ENCODE measurements at regions not wholly inside any gene's neighbourhood (a gene's known extent, or its start where the extent isn't known, plus 50 kb on each side); places are given as distances from the start of the nearest gene placed in this dataset.

GRCh38 chr9:20023961-20024571 lies 235.2 kb upstream of the SLC24A2 start:
- Histone ChIP-seq H3K36me3 (ENCODE audit: insufficient read depth in 1 of 2, low read depth in 1 of 2) (no peaks in the 10 kb centered on the region), H3K9me3 (no peaks in the 10 kb centered on the region), H3K27ac (no peak overlapping the region), H3K4me1 (no peaks in the 10 kb centered on the region), H3K27me3 (ENCODE audit: insufficient read depth in 3 of 3, low read length in 2 of 3) (no peaks in the 10 kb centered on the region), H3K4me3 (no peak overlapping the region)
- WGBS, 3 donors = 26 to 43% (median 30%) methylated on average over 8 of the region's 8 CpGs
- DNase-seq (no peak), ATAC-seq (no peak)
- intact Hi-C loops (cut with DNase I) = no loop called here
- TF ChIP-seq CTCF (IDR thresholded peaks at IDR 0.05) = no peak

GRCh38 chr9:20023210-20023905 lies 234.5 kb upstream of the SLC24A2 start:
- no peak for ATAC-seq
- H3K4me3 ChIP-seq = no peak overlapping the region
- no peak for TF ChIP-seq CTCF (IDR thresholded peaks at IDR 0.05)
- intact Hi-C loops (cut with DNase I) = no loop called here
- DNase-seq = no peak
- H3K27ac ChIP-seq = no peak overlapping the region
- 18 to 33% (median 20%) methylated on average over 1 of the region's 1 CpG for WGBS, 3 donors
- H3K36me3 ChIP-seq (ENCODE audit: insufficient read depth in 1 of 2, low read depth in 1 of 2) = no peaks in the 10 kb centered on the region
- no peaks in the 10 kb centered on the region for H3K27me3 ChIP-seq (ENCODE audit: insufficient read depth in 3 of 3, low read length in 2 of 3)
- H3K4me1 ChIP-seq = no peaks in the 10 kb centered on the region
- no peaks in the 10 kb centered on the region for H3K9me3 ChIP-seq

DNA sequence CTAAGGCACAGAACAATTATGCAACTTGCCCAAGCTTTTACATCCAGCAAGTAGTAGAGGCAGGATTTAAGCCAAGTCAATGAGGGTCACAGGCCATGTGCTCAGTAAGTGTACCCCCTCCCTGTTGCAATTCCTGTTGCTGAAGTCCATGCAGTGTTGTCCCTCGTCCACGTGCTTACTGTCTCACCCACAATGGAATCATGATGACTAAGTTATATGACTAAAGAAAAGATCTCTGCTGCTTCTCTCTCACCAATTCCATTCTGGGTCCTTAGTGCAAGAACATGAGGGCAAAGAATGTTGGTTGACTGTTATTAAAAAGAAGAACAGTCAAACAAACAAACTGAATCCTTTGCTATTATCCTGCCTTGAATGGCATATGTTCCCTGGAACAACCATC lies 233.6 kb upstream of the SLC24A2 start:
- 38 to 55% (median 44%) methylated on average over 2 of the region's 2 CpGs for WGBS, 3 donors
- H3K4me1 ChIP-seq = no peaks in the 10 kb centered on the region
- no peak for TF ChIP-seq CTCF (IDR thresholded peaks at IDR 0.05)
- no peak overlapping the region for H3K4me3 ChIP-seq
- DNase-seq = no peak
- no peaks in the 10 kb centered on the region for H3K9me3 ChIP-seq
- no peaks in the 10 kb centered on the region for H3K36me3 ChIP-seq (ENCODE audit: insufficient read depth in 1 of 2, low read depth in 1 of 2)
- H3K27ac ChIP-seq = no peak overlapping the region
- no peak for ATAC-seq
- intact Hi-C loops (cut with DNase I) = no loop called here
- H3K27me3 ChIP-seq (ENCODE audit: insufficient read depth in 3 of 3, low read length in 2 of 3) = no peaks in the 10 kb centered on the region

DNA sequence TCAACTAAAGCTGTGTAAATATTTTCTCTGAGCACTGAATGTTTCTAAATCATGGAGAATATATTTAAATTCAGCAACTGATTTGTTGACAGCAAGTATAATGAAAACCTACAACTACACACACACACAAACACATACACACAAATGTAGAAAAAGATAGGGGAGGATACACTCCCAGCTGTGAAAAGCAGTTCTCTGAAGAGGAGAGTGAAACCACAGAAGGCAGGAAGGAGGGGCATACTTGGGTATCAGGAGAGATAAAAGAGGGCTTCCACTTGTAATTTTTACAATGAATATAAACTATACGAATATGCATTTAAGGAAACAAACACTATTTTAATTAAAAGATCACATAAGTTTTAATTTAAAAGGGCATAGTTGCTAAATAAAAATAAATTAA lies 227.8 kb upstream of the SLC24A2 start:
- no peaks in the 10 kb centered on the region for H3K9me3 ChIP-seq
- ATAC-seq = no peak
- H3K27me3 ChIP-seq (ENCODE audit: insufficient read depth in 3 of 3, low read length in 2 of 3) = no peaks in the 10 kb centered on the region
- WGBS, 3 donors = 86 to 97% (median 93%) methylated on average over 1 of the region's 1 CpG
- no peak overlapping the region for H3K27ac ChIP-seq
- no peak for TF ChIP-seq CTCF (IDR thresholded peaks at IDR 0.05)
- intact Hi-C loops (cut with DNase I) = no loop called here
- no peaks in the 10 kb centered on the region for H3K36me3 ChIP-seq (ENCODE audit: insufficient read depth in 1 of 2, low read depth in 1 of 2)
- DNase-seq = no peak
- H3K4me3 ChIP-seq = no peak overlapping the region
- no peaks in the 10 kb centered on the region for H3K4me1 ChIP-seq

Data from psoas muscle (tissue), 7 donors.